GM21737 (cell line): ENCODE measurements at regions not wholly inside any gene's neighbourhood (a gene's known extent, or its start where the extent isn't known, plus 50 kb on each side); places are given as distances from the start of the nearest gene placed in this dataset.
"Not testable (repeated sequence)": the region's sequence is repeated elsewhere in the genome, so short reads cannot be mapped to it uniquely, and the experiment has no call there.

Source experiments
- ATAC-seq: cut with Tn5 transposase; IDR thresholded peaks from one replicate; pipeline ENCODE4 v1.9.1; 2021; ENCODE audit warnings: mild to moderate bottlenecking, moderate library complexity; ENCODE audit not compliant: unreplicated experiment

- ATAC-seq = not testable (repeated sequence)
These were observed 108.6 kb upstream of the POMZP3 start for GRCh38 chr7:76735668-76736067.

- not testable (repeated sequence) for ATAC-seq
These were observed 101.5 kb upstream of the POMZP3 start for GRCh38 chr7:76728571-76728974.

GRCh38 chr7:76723928-76724327 lies 96.8 kb upstream of the POMZP3 start:
- ATAC-seq = not testable (repeated sequence)

GRCh38 chr7:76716551-76716950 lies 89.5 kb upstream of the POMZP3 start:
- ATAC-seq = not testable (repeated sequence)

GRCh38 chr7:76712926-76713325 lies 85.8 kb upstream of the POMZP3 start:
- ATAC-seq = not testable (repeated sequence)

GRCh38 chr7:76711648-76712047 lies 84.6 kb upstream of the POMZP3 start:
- not testable (repeated sequence) for ATAC-seq

GRCh38 chr7:76709703-76710102 lies 82.6 kb upstream of the POMZP3 start:
- ATAC-seq = not testable (repeated sequence)

- not testable (repeated sequence) for ATAC-seq
These were observed 81.4 kb upstream of the POMZP3 start for GRCh38 chr7:76708446-76708845.

- not testable (repeated sequence) for ATAC-seq
These were observed 76.7 kb upstream of the POMZP3 start for GRCh38 chr7:76703815-76704214.

GRCh38 chr7:76686277-76686676 lies 59.2 kb upstream of the POMZP3 start:
- not testable (repeated sequence) for ATAC-seq

- not testable (repeated sequence) for ATAC-seq
These were observed 57.7 kb upstream of the POMZP3 start for GRCh38 chr7:76684737-76685136.

GRCh38 chr7:76683631-76684030 lies 56.6 kb upstream of the POMZP3 start:
- ATAC-seq = not testable (repeated sequence)

- not testable (repeated sequence) for ATAC-seq
These were observed 54.7 kb upstream of the POMZP3 start for GRCh38 chr7:76681810-76682209.

GRCh38 chr7:76679174-76679573 lies 52.1 kb upstream of the POMZP3 start:
- ATAC-seq = not testable (repeated sequence)

GRCh38 chr7:76678500-76678899 lies 51.4 kb upstream of the POMZP3 start:
- not testable (repeated sequence) for ATAC-seq

- ATAC-seq = not testable (repeated sequence)
These were observed 49.8 kb upstream of the POMZP3 start for GRCh38 chr7:76676890-76677289.
